Hippocampal formation (tissue), 2 donors: ENCODE measurements at regions not wholly inside any gene's neighbourhood (a gene's known extent, or its start where the extent isn't known, plus 50 kb on each side); places are given as distances from the start of the nearest gene placed in this dataset.

Experiments
- DNase-seq, 2 donors: peaks; one replicate each; lab custom pipeline; 2025; lab: John Stamatoyannopoulos, UW

DNA sequence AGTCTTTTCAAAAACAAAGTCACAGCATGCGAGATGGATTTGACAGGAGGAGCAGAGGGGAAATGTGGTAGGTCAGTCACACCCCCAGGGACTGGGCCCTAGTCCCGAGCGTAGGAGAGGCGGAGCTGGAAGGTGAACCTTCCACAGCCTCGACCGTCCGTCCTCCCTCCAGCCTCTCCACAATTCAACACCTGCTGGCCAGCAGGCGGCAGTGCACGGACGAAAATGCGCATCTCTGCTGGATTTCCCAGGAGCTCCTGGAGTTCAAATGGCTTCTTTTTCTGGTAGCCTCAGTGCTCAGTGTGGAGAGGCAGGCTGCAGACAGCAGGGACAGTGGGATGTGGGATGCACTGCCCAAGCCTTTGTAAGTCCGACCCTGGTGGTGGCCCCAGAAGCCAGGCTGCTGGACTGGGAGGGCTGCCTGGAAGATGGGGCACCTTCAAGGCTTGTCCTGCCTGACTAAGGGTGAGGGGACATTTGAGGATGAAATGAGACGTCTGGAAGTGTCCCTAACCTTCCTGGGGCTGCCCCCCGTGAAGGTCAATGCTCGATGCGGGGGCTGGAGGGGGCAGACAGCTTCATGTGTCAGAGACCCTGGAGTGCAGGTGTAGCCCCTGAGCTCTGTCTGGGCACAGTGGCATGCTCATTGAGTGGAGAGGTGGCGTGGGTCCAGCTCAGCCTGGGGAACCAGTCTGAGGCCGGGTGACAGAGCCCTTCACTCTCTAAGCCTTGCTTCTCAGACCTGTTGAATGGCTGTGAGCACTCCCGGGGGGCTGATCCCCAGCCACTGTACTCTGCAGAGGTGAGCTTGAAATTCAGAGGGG, 189.5 kb downstream of the TFCP2L1 start:
- peak; percentile 5 to 62 for DNase-seq

- no peak for DNase-seq
These were observed 188.4 kb downstream of the TFCP2L1 start for GRCh38 chr2:121096611-121097010.

DNA sequence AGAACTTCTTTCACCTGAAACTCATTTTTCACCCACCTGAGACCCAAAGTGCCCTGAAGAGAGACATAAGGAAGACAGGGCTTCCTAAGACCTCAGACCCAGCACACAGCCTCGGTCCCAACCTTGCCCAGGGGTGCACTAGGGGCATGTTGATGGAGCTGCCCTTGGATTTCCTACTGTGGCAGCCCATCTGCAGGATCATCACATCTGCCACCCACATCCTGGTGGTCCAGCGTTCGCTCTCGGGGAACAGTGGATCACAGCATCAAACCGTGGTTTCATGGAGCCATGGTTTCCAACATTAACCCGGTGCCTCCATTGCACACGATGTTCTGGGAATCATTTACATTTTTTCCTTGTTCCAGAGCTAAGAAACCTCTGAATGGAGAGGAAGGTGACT, 186.4 kb downstream of the TFCP2L1 start:
- no peak for DNase-seq

GRCh38 chr2:121099329-121100290, 185.4 kb downstream of the TFCP2L1 start:
- peak; percentile 15 to 49 for DNase-seq

GRCh38 chr2:121101093-121101715, 183.8 kb downstream of the TFCP2L1 start:
- DNase-seq: no peak

DNA sequence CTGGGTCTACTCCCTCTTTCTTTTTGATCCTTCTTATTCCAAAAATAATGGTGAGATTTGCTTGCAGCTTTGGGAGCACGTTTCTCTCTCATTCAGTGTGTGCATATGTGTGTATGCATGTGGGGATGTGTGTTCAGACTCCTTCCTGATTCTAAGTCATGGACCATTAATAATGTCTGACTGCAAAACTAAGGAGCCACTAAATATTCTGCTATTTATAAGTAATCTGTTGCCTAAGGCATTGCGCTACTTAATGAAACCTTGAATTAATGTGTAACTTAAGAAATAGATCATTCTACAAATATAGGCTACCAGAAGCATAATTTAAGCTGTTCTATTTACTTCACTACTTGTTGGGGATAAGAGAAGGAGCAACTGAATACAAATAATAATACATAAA, 182.1 kb downstream of the TFCP2L1 start:
- no peak for DNase-seq

- DNase-seq: no peak
These were observed 181.0 kb downstream of the TFCP2L1 start for GRCh38 chr2:121103960-121104359.

- DNase-seq: no peak
These were observed 180.3 kb downstream of the TFCP2L1 start for GRCh38 chr2:121104721-121105141.

DNA sequence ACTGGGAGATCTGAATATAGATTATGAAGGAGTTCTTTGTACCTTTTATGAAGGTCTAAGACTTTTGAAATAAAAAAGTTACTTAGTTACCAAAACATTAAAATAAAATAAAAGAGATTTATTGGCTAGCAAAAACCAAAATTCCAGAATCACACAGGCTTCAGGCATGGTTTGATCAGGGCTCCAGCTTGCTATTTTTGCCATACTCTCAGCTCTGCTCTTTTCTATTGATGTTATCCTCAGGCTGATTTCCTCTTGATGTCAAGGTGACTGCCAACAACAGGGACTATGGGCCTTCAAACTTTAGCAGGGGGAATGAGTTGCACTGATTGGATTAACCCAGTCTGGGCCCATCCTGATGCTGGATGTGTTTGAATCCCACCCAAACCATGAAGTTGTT, 174.1 kb downstream of the TFCP2L1 start:
- no peak for DNase-seq

DNA sequence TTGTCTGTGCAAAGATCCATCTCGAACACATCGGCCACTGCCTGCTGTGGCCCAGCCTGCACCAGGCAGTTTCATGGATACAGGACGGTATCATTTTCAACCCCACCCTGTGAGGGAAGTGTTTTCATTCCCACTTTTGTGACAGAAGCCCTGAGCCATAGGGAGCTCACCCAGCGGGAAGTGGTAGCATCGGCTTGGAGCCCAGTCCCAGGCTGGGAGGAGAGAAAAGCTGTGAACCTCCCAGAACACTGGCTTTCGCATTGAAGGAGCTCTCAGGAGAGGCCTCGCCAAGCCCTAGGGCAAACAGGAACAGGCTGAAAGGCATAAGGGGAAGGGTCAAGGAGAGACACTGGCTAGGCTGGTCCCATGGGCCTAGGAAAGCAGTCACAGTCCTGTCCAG, 166.1 kb downstream of the TFCP2L1 start:
- no peak for DNase-seq

GRCh38 chr2:121120411-121120810, 164.6 kb downstream of the TFCP2L1 start:
- DNase-seq: no peak

GRCh38 chr2:121120991-121121390, 164.0 kb downstream of the TFCP2L1 start:
- DNase-seq: no peak

DNA sequence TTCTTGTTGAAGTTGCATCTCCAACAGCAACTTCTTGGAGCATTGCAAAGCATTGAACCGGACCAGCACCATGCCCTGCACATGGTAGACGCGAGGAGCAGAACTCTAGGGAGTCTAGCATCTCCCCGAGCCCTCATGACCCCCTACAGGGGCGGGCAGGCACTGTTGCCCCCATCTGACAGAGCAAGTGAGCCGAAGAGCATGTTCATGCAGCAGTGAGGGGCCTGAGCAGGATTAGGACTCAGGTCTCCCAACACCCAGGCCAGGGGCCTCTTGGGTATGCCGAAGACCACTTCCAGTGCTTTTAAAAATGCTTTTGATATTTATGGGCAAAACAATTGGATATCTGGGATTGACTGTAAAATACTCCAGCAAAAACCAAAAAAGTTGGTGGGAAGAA, 163.3 kb downstream of the TFCP2L1 start:
- DNase-seq: no peak

DNA sequence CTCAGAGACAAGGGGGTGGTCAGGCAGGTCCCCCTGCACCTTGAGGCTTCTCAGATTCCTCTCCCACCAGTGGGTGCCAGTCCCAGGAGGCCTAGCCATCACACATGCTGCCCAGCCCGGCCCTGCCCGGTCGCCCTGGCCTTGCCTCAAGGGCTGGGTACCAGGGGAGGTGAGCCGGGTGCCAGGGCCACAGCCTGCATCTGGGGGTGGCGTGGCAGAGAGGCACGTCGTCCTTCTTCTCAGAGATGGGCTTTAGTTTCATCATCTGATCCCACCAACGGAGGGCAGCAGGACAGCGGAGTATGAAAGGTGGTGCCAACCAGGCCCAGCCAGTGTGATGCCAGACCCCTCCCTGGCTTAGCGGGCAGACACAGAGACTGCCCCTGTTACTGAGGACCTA, 161.7 kb downstream of the TFCP2L1 start:
- no peak for DNase-seq

GRCh38 chr2:121124330-121124729, 160.7 kb downstream of the TFCP2L1 start:
- no peak for DNase-seq

DNA sequence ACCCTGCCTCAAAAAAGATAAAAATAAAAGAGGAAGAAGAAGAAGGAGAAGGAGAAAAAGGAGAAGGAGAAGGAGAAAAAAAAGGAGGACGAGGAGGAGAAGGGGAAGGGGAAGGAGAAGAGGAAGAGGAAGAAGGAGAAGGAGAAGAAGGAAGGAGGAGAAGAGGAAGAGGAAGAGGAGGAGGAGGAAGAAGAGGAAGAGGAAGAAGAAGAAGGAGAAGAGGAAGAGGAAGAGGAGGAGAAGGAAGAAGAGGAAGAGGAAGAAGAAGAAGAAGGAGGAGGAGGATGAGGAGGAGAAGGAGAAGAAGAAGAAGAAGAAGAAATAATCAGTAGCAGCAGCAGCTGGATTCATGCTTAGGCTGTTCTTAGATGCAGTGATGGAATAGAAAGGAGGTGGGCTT, 159.7 kb downstream of the TFCP2L1 start:
- no peak for DNase-seq

- DNase-seq: no peak
These were observed 156.0 kb downstream of the TFCP2L1 start for GRCh38 chr2:121128741-121129659.

DNA sequence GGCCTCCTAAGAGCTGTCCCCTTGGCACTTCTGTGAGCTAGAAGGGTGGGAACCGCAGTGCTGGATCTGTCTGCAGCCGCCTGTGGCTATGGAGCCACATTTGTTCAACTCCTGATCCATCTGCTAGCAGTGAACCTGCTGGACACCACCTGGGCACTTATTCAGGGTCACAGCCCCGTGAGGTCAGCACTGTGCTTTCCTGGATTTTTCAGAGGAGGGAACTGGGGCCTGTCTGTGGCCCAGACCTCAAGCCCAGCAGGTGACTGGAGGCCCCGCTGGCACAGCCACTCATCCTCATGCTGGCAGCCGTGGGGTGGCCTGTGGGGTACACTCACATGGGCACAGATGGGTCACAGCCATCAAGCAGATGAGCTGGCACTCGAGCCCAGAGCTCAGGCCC, 155.3 kb downstream of the TFCP2L1 start:
- DNase-seq: no peak

GRCh38 chr2:121130301-121130850, 154.6 kb downstream of the TFCP2L1 start:
- DNase-seq: no peak

DNA sequence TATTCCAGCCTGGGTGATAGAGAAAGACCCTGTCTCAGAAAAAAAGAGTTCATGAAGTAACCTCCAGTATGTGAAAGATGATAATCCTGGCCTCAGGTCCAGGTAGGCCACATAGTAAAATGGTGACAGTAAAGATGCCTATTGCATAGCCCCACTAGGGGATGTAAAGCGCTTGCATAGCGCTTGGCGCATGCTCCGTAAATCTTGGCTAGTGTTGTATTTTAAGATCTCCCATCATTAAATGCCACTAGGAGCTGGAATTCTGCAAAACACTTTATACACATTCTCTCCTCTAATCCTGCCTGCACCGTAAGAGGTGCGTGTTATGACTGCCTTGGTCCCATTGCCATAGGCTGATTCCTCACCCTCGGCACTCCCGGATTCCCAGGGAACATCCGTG, 153.6 kb downstream of the TFCP2L1 start:
- no peak for DNase-seq
